ENCODE measurements at regions not wholly inside any gene's neighbourhood (a gene's known extent, or its start where the extent isn't known, plus 50 kb on each side); places are given as distances from the start of the nearest gene placed in this dataset.
"Not testable (repeated sequence)": the region's sequence is repeated elsewhere in the genome, so short reads cannot be mapped to it uniquely, and the experiment has no call there.

- H3K9me1 ChIP-seq (ENCODE audit: control insufficient read depth, insufficient read depth, low read length); in situ Hi-C loops (cut with MboI); H4K20me1 ChIP-seq (replicated peaks; ENCODE audit: control insufficient read depth, insufficient read depth, low read length); intact Hi-C loops (cut with micrococcal nuclease); H3K9me3 ChIP-seq (replicated peaks; ENCODE audit: control insufficient read depth, insufficient read depth, low read depth, low read length); BruUV-seq (replicated peaks); H3K27me3 ChIP-seq (ENCODE audit: control insufficient read depth in 2 of 2, insufficient read depth in 2 of 2, low read length in 2 of 2); FAIRE-seq: not testable (repeated sequence)
- ChIA-PET POLR2A (interaction anchor here (0.6 kb wide), 1 partner anchor 220 kb away, joined by 4 read pairs; no protein-coding TSS in a partner anchor), CTCF (ENCODE audit: low intra/inter-chr PET ratio) (interaction anchor here (0.7 kb wide), 1 partner anchor 227 kb away, joined by 3 read pairs; no protein-coding TSS in a partner anchor)
- ATAC-seq = peak; percentile 12; the same call in 1 of the 3 replicates
- peak overlapping the region; percentile 92 for H3K4me2 ChIP-seq (ENCODE audit: insufficient read depth, low read length)
- H2AFZ ChIP-seq (ENCODE audit: low read depth, low read length) = peak overlapping the region; percentile 91; the same call in 1 of the 2 replicates
- H3K27ac ChIP-seq (ENCODE audit: extremely low read depth, low read depth, low read length) = peak overlapping the region; percentile 91
- H3K36me3 ChIP-seq (ENCODE audit: control insufficient read depth, insufficient read depth, low read length) = peaks cover 25% of the 10 kb centered on the region
- peak in 1 of 4 experiments; percentile 53 for DNase-seq (ENCODE audit: extremely low read depth in 1 of 4, low spot score in 3 of 4)
- peak overlapping the region; percentile 84 to 93 for H3K9ac ChIP-seq (ENCODE audit: insufficient read depth in 1 of 2, low read depth in 2 of 2, low read length in 2 of 2)
- peak overlapping the region; percentile 54 for H3K4me3 ChIP-seq
- peaks cover 64% of the 10 kb centered on the region for H3K79me2 ChIP-seq (ENCODE audit: control insufficient read depth, insufficient read depth, low read length)
- peaks cover 8 to 30% of the 10 kb centered on the region in 2 experiments; a peak in 4 of 5 replicates for H3K4me1 ChIP-seq (replicated peaks in 1 of 2; ENCODE audit: control insufficient read depth in 2 of 2, insufficient read depth in 2 of 2, low read length in 2 of 2)
- WGBS (ENCODE audit: insufficient coverage, low coverage, missing lambda C conversion rate) = 39% methylated on average over 4 of the region's 4 CpGs
- TF ChIP-seq ZNF512 (tag; IDR thresholded peaks at IDR 0.05) (peak; percentile 95), BRD4 (IDR thresholded peaks at IDR 0.05) (0 out of 2 replicates have a peak, but pooled peaks have one; percentile 20), ZC3H8 (IDR thresholded peaks at IDR 0.05) (0 out of 2 replicates have a peak, but pooled peaks have one; percentile 21), DDX20 (tag; IDR thresholded peaks at IDR 0.05; ENCODE audit: low read depth) (0 out of 2 replicates have a peak, but pooled peaks have one; percentile 31), LARP7 (IDR thresholded peaks at IDR 0.05) (peak; percentile 87), ZBTB2 (IDR thresholded peaks at IDR 0.05) (0 out of 2 replicates have a peak, but pooled peaks have one; percentile 42), ZBTB11 (CRISPR knock-in tag; IDR thresholded peaks at IDR 0.05) (0 out of 6 replicates have a peak, but pooled peaks of 1 of the 3 experiments have one; percentile 7), NCOA4 (IDR thresholded peaks at IDR 0.05; ENCODE audit: partially characterized antibody) (peak; percentile 75), HDGF (IDR thresholded peaks at IDR 0.05) (0 out of 2 replicates have a peak, but pooled peaks have one; percentile 47), SMARCA5 (IDR thresholded peaks at IDR 0.05) (peak; percentile 40; the same call in 1 of the 2 replicates), NFRKB (IDR thresholded peaks at IDR 0.05; ENCODE audit: low read depth) (peak; percentile 87)
Observed at GRCh38 chr18:8914404-8915264, 187.9 kb upstream of the NDUFV2 start.

All from K562 (cell line).